ENCODE measurements at regions not wholly inside any gene's neighbourhood (a gene's known extent, or its start where the extent isn't known, plus 50 kb on each side); places are given as distances from the start of the nearest gene placed in this dataset.

GRCh38 chr5:164972973-164973372 is 1467.6 kb downstream of the MAT2B start:
- no peak for TF ChIP-seq MYC (IDR thresholded peaks at IDR 0.05; ENCODE audit: low read depth, low read length)
- TF ChIP-seq CTCF (IDR thresholded peaks at IDR 0.05; ENCODE audit: low read depth, low read length) = no peak
- TF ChIP-seq POLR2A (IDR thresholded peaks at IDR 0.05; ENCODE audit: extremely low read depth, insufficient read length) = no peak
- no peak for TF ChIP-seq MAX (IDR thresholded peaks at IDR 0.05; ENCODE audit: low read depth, low read length)
- no peak for DNase-seq (ENCODE audit: low read depth)
- H3K4me3 ChIP-seq (ENCODE audit: low read depth, low read length) = no peak overlapping the region

- DNase-seq (ENCODE audit: low read depth) = no peak
- no peak overlapping the region for H3K4me3 ChIP-seq (ENCODE audit: low read depth, low read length)
- TF ChIP-seq MYC (IDR thresholded peaks at IDR 0.05; ENCODE audit: low read depth, low read length) (no peak), CTCF (IDR thresholded peaks at IDR 0.05; ENCODE audit: low read depth, low read length) (no peak), MAX (IDR thresholded peaks at IDR 0.05; ENCODE audit: low read depth, low read length) (no peak), POLR2A (IDR thresholded peaks at IDR 0.05; ENCODE audit: extremely low read depth, insufficient read length) (no peak)
These were observed 1470.6 kb downstream of the MAT2B start for GRCh38 chr5:164975986-164976385.

GRCh38 chr5:164980480-164980879 is 1475.1 kb downstream of the MAT2B start:
- DNase-seq (ENCODE audit: low read depth) = no peak
- TF ChIP-seq MAX (IDR thresholded peaks at IDR 0.05; ENCODE audit: low read depth, low read length) = no peak
- TF ChIP-seq POLR2A (IDR thresholded peaks at IDR 0.05; ENCODE audit: extremely low read depth, insufficient read length) = no peak
- no peak for TF ChIP-seq MYC (IDR thresholded peaks at IDR 0.05; ENCODE audit: low read depth, low read length)
- no peak for TF ChIP-seq CTCF (IDR thresholded peaks at IDR 0.05; ENCODE audit: low read depth, low read length)
- H3K4me3 ChIP-seq (ENCODE audit: low read depth, low read length) = no peak overlapping the region

GRCh38 chr5:164998142-164998541 is 1492.7 kb downstream of the MAT2B start:
- H3K4me3 ChIP-seq (ENCODE audit: low read depth, low read length) = no peak overlapping the region
- TF ChIP-seq POLR2A (IDR thresholded peaks at IDR 0.05; ENCODE audit: extremely low read depth, insufficient read length) = no peak
- TF ChIP-seq MYC (IDR thresholded peaks at IDR 0.05; ENCODE audit: low read depth, low read length) = no peak
- TF ChIP-seq CTCF (IDR thresholded peaks at IDR 0.05; ENCODE audit: low read depth, low read length) = no peak
- no peak for TF ChIP-seq MAX (IDR thresholded peaks at IDR 0.05; ENCODE audit: low read depth, low read length)
- no peak for DNase-seq (ENCODE audit: low read depth)

- H3K4me3 ChIP-seq (ENCODE audit: low read depth, low read length) = no peak overlapping the region
- no peak for TF ChIP-seq POLR2A (IDR thresholded peaks at IDR 0.05; ENCODE audit: extremely low read depth, insufficient read length)
- no peak for TF ChIP-seq MYC (IDR thresholded peaks at IDR 0.05; ENCODE audit: low read depth, low read length)
- TF ChIP-seq CTCF (IDR thresholded peaks at IDR 0.05; ENCODE audit: low read depth, low read length) = no peak
- no peak for TF ChIP-seq MAX (IDR thresholded peaks at IDR 0.05; ENCODE audit: low read depth, low read length)
- DNase-seq (ENCODE audit: low read depth) = no peak
These were observed 1493.2 kb downstream of the MAT2B start for GRCh38 chr5:164998590-164998989.

Data from NB4 (cell line).